NCI-H526 (cell line): ENCODE measurements at regions not wholly inside any gene's neighbourhood (a gene's known extent, or its start where the extent isn't known, plus 50 kb on each side); places are given as distances from the start of the nearest gene placed in this dataset.

Experiments
- DNase-seq, 2 experiments: peaks; one replicate each; lab custom pipeline; 2025; lab: John Stamatoyannopoulos, UW

DNA sequence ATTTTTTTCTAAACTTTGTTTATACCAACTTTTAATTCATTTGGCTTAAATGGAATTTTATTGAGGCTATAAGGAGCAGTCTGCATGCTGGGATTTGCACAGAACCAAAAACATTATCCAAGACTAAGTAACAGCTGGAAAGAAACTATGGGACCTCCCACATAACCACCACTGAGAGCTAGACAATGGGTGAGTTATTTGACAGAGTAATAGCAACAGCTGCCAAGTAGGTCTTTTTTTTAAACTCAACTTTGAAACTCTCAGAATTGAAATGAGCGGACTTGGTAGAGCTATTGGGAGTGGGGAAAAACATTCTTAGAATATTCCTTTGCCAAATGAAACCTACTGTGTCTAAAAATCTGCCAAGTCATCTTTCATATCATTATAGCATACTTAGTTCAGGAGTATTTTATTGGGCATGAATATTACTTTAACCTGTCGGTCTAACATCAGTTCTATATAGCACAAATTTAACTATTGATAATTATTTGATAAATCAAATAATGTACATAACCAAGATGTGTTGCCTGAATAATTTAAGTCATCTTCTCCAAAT, 1428.0 kb downstream of the PCDH7 start:
- DNase-seq: no peak

DNA sequence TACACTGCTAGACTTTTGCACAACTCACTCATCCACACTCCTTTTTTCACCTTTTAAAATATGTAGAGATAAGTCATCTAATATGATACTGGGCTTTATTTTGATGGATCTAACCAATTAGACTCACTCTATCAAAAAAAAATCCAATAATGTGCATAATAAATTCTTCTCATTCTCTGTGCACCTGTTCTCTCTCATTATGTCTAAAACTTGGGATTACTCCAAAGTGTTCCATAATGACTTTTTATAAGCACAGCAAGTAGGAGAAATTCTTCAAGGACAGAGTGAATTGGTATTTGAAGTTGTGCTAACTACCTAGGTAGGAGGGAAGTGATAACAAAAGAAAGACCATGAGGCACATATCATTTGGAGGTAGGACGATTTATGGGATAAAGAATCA, 1438.8 kb downstream of the PCDH7 start:
- DNase-seq: no peak

DNA sequence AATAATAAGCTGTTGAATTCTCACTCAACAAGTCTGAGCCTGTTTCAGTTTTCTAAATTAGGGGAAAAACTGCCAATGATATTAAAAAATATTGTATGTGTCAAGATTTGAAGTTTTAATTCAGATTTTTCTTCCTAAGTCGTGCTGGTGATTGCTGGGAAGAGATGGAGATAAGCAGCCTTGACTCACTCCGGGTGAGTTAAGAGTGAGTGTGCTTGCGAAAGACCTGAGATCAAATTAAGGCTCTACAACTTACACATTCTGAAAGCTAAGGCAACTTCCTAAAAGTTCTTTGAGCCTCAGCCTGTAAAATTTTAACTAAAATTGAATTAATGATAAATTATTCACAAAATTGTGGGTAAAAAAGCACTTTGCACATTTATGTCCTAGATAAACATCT, 1441.2 kb downstream of the PCDH7 start:
- DNase-seq: no peak

DNA sequence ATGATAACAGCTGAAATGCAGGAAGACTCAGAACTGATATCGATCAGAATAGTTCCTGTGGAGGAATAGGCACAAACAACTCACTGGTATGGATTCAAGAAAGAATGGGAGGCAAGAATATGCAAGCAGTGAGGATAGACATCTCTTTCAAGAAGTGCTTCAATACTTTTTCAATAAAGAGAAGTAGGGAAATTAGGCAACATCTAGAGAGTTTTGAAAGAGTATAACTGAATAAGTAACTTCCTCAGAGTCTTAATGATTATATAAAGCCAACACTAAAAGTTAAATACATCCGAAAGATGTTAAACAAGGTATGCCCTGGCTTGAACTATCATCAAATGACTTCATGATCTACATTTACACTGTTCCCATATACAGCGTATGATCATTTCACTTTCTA, 1443.0 kb downstream of the PCDH7 start:
- no peak for DNase-seq

GRCh38 chr4:32169841-32170240, 1449.7 kb downstream of the PCDH7 start:
- no peak for DNase-seq

GRCh38 chr4:32172086-32172485, 1451.9 kb downstream of the PCDH7 start:
- no peak for DNase-seq

GRCh38 chr4:32172761-32173160, 1452.6 kb downstream of the PCDH7 start:
- DNase-seq: no peak

DNA sequence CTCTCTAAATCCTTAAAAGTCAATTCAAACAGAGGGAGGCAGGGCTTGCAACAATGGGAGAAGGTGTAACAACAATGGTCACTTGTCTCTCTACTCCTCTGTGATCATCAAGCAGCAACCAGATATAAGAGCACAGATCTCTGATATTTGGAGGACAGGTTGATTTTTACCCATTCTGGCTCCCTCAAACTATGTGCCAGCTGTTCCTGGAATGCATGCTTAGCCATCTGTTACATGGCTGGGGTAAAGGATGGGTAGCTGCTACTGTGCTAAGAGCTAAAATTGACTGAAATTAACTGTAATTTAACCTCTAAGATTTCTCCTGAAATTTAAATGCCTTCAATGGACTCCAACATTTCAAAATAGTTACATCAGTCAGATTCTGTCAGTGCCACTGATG, 1459.9 kb downstream of the PCDH7 start:
- no peak for DNase-seq

GRCh38 chr4:32184186-32184585, 1464.0 kb downstream of the PCDH7 start:
- no peak for DNase-seq

DNA sequence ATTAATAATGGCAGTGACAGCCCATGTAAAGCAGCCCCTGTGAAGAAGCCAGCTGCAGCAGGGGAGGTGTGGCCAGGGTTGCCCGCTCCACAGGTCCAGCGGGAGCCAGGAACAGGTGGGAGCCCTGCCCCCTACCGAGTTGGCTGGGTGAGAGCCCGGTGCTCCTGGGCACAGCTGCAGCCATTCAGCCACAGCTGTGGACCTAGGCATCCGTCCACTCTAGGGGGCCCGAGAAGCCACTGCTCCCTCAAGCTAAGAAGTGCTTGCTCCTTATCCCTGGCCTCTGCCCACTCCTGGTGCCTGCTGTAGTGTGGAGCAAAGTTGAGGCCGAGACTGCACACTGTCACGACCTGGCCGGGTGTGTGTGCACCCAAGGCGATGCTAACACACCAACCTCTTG, 1469.0 kb downstream of the PCDH7 start:
- no peak for DNase-seq

DNA sequence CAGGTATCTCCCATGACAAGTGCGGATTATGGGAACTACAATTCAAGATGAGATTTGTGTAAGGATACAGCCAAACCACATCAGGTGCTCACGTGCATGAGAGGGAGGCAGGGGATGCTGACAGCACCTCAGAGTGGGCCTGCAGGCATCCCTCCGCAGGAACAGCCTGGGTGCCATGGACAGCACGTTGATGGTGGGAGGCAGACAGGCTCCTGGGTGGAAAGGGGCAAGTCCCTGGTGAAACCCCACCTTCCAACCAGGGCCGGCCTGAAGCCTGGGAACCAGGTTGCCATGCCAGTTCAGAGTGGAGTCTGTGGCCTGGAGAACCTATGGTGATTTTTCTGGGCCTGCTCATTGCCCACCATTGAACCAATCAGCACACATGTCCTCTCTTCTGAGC, 1469.6 kb downstream of the PCDH7 start:
- no peak for DNase-seq

- DNase-seq: no peak
Measured at GRCh38 chr4:32191961-32192360, 1471.8 kb downstream of the PCDH7 start.

DNA sequence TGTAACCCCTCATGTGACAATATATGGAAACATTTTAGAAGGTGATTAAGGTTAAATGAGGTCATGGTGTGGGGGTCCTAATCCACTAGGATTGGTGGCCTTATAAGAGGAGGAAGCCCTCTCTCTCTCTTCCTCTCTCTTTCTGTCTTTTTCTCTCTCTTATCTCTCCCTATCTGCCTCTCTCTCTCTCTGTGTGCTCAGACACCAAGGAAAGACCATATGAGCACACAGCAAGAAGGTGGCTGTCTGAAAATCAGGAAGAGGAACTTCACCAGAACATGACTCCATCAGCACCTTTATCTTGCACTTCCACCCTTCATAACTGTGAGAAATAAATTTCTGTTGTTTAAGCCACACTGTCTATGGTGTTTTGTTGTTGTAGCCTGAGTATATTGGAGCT, 1472.2 kb downstream of the PCDH7 start:
- DNase-seq: no peak

GRCh38 chr4:32192991-32193390, 1472.8 kb downstream of the PCDH7 start:
- DNase-seq: no peak

DNA sequence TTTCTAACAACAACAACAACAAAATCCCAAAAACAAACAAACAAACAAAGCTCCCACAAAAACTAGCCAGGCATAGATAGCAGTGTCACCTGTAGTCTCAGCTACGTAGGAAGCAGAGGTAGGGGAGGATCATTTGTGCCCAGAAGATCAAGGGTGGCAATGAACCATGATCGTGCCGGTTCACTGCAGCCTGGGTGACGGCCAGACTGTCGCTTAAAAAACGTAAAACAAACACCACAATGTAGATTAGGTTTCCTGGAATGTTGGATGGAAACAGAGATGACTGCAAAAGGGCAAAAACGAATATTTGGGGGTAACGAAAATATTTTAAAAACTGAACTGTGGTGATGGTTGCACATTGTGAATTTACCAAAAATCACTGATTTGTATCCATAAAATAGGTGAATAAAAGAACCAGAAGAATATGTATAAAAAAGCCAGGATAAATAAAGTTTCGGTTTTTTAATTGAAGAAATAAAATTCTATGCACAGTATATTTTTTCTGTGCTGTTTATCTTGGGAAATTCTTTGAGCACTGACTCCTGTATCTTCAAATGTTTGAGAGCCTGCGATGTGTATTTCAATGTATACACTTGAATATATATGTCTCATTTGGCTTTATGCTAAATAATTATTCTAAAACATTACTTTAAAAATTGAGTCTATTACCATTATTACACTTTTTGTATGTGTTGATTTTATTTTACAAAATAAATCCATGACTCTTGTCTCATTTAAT, 1477.0 kb downstream of the PCDH7 start:
- DNase-seq: no peak

- no peak for DNase-seq
Measured at GRCh38 chr4:32199639-32200038, 1479.5 kb downstream of the PCDH7 start.

- DNase-seq: no peak
Measured at GRCh38 chr4:32203340-32203739, 1483.2 kb downstream of the PCDH7 start.

DNA sequence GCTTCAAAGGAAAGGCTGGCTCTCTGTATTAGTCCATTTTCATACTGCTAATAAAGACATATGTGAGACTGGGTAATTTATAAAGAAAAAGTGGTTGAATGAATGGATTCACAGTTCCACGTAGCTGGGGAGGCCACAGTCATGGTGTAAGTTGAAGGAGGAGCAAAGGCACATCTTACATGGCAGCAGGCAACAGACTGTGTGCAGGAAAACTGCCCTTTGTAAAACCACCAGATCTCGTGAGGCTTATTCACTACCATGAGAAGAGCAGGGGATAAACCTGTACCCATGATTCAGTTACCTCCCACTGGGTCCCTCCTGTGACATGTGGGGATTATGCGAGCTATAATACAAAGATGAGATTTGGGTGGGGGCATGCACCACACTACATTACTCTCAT, 1486.6 kb downstream of the PCDH7 start:
- DNase-seq: no peak

- no peak for DNase-seq
Measured at GRCh38 chr4:32207456-32207855, 1487.3 kb downstream of the PCDH7 start.

GRCh38 chr4:32215277-32215676, 1495.1 kb downstream of the PCDH7 start:
- DNase-seq: no peak

DNA sequence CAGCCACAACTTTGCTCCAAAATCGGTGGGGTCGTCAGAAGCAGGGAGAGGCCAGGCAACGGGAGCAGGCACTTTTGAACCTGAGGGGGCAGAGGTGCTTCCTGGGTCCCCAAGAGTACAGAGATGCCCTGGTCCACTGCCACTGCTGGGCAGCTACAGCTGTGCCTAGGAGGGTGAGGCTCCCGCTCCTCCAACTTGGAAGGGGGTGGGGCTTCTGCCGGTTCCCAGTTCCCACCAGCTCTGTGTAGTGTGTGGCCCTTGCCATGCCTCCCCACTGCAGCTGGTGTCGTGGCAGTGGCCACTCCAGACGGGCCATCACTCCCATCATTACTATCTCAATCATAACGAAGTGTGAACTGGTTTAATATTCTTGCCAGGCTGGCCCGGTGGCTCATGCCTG, 1496.3 kb downstream of the PCDH7 start:
- DNase-seq: no peak

- DNase-seq: no peak
Measured at GRCh38 chr4:32219306-32220075, 1499.3 kb downstream of the PCDH7 start.

- DNase-seq: no peak
Measured at GRCh38 chr4:32226204-32226603, 1506.0 kb downstream of the PCDH7 start.
